NCI-H187 (cell line): ENCODE measurements at regions not wholly inside any gene's neighbourhood (a gene's known extent, or its start where the extent isn't known, plus 50 kb on each side); places are given as distances from the start of the nearest gene placed in this dataset.
"Not testable (repeated sequence)": the region's sequence is repeated elsewhere in the genome, so short reads cannot be mapped to it uniquely, and the experiment has no call there.

Source experiments
- DNase-seq, 2 experiments: peaks; one replicate each; lab custom pipeline; 2025; lab: John Stamatoyannopoulos, UW

- no peak for DNase-seq
Observed at GRCh38 chr2:8432706-8433336, 249.0 kb upstream of the ID2 start.

GRCh38 chr2:8433390-8433789 is 248.5 kb upstream of the ID2 start:
- DNase-seq: no peak

- no peak for DNase-seq
Observed at GRCh38 chr2:8435608-8436007, 246.2 kb upstream of the ID2 start.

DNA sequence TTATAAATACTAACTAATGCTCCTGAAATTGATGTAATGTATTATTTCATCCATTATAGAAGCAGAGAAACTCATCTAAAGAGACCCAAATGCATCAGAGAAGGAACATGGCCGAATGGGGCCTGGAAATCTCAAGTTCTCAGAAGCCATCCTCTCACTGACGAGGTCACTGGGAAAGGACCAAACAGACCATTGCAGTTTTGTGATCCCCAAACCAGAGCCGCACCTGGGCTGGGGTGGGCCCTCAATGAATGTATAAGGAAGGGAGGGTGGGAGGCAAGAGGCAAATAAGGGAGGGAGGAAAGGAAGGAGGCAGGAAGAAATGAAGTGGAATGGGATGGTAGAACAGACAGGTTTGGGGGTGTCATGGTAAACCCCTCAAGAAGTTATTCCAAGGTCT is 245.3 kb upstream of the ID2 start:
- no peak for DNase-seq

- DNase-seq: no peak
Observed at GRCh38 chr2:8437228-8437948, 244.5 kb upstream of the ID2 start.

DNA sequence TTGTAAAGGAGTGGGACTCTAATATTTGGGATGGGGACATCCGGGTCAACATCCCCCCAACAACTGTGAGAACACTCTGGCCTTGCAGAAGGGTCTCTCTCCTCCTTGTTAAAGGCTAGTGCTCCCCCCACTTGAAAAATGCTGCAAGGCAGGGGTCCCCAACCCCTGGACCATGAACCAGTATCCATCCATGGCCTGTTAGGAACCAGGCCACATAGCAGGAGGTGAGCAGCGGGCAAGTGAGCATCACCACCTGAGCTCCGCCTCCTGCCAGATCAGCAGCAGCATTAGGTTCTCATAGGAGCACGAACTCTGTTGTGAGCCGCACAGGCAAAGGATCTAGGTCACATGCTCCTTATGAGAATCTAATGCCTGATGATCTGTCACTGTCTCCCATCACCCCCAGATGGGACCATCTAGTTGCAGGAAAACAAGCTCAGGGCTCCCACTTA is 243.9 kb upstream of the ID2 start:
- DNase-seq: no peak

- no peak for DNase-seq
Observed at GRCh38 chr2:8438476-8438875, 243.4 kb upstream of the ID2 start.

- DNase-seq: no peak
Observed at GRCh38 chr2:8438996-8439395, 242.9 kb upstream of the ID2 start.

DNA sequence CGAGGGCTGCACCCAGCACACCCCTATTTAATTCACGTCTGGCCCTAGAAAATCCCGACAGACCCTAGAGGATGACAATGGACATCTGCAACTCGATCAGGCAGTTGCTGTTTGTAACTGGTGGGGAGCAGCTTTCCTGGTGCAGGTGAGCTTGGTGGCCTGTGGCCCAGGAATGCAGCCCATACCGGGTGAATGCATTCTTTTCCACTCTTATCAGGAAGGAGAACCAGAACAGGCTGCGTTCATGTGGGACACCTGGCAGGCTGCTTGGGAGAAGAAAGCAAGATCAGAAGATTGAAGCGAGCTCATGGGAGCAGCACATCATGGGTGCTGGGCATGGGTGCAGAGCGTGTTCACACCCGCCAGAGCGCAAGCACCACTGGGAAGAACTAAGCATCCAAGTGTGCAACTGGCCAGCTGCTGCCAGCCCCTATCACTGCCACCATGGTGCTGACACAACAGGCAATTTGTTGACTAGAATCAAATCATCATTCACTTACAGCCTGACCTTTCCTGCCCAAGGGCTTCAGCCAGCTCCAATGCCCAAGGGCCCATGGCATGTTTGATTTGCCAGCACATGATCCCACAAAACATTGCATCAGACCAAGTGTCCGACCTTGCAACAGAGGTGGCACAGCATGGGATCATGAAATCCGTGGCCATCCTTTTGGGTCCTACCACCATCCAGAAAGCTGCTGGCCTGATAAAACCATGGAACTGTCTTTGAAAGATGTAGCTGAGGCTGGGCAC is 241.7 kb upstream of the ID2 start:
- DNase-seq: no peak

- DNase-seq: no peak
Observed at GRCh38 chr2:8441371-8441770, 240.5 kb upstream of the ID2 start.

DNA sequence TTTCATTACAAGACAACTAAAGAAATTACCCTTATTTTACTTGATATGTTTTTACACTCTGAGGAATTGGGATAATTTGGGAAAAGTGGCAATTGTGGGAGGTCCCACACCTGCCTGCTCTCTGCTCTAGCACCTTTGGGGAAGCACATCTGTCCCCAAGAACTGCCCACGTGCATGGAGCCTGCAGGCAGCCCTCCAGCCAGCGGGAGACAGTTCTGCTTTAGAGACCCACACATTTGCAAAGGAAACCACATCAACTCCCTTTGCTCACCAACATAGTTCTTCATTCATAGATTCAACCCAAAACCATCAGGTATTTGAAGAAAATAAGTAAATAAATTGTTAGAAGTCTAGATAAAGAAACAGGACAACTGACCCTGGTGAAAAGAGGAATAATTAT is 239.9 kb upstream of the ID2 start:
- DNase-seq: no peak

- DNase-seq: no peak
Observed at GRCh38 chr2:8442833-8443486, 238.9 kb upstream of the ID2 start.

- DNase-seq: no peak
Observed at GRCh38 chr2:8445580-8445979, 236.3 kb upstream of the ID2 start.

DNA sequence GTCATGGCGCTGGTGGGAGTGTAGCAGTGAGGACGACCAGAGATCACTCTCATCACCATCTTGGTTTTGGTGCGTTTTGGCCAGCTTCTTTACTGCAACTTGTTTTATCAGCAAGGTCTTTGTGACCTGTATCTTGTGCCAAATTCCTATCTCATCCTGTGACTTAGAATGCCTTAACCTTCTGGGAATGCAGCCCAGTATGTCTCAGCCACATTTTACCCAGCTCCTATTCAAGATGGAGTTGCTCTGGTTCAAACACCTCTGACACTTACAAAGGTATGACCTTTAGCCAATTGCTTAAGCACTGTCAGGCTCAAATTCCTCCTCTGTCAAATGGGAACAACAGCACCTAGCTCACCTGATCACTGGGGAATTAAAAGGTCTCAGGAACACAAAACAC is 235.1 kb upstream of the ID2 start:
- not testable (repeated sequence) for DNase-seq

DNA sequence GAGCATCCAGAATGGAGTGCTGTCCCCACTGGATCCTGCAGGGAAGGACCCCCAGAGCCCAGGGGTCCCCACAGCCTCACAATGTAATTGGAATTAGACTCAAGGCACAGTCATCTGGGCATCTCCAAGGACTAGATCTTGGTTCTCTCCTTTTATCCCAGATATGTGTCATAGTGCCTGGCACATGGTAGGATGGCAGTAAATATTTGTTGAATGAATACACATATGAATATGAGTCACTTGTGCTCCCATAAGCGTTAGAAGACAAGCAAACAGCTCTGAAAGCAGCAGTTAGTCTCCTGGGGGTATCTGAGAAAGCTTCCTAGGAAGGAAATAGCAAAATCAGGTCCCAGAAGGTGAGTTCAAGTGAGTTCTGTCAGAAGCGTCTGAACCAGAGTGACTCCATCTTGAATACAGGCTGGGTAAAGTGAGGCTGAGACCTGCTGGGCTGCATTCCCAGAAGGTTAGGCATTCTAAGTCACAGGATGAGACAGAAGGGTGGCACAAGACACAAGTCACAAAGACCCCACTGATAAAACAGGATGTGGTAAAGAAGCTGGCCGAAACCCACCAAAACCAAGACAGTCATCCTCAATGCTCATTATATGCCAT is 234.1 kb upstream of the ID2 start:
- no peak for DNase-seq

- no peak for DNase-seq
Observed at GRCh38 chr2:8448824-8449556, 232.9 kb upstream of the ID2 start.

GRCh38 chr2:8451273-8451672 is 230.6 kb upstream of the ID2 start:
- DNase-seq: no peak

DNA sequence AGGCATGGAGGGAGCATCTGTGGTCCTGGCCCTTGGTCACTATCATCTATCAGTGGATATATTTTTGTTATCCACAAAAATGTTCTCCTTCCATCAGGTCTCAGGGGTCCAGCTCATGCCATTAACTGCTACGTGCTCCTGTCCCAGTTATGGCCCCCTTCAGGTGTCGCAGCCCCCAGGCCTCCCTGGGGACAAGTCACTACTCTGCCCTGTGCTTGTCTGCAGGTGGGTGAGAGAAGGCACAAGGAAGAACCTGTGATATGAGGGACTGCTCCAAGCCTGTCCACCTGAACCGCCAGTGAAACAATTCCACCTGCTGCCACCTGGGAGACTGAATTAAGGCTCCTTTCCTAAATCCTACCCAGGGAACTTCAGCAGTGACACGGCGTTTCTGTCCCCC is 229.6 kb upstream of the ID2 start:
- DNase-seq: no peak

DNA sequence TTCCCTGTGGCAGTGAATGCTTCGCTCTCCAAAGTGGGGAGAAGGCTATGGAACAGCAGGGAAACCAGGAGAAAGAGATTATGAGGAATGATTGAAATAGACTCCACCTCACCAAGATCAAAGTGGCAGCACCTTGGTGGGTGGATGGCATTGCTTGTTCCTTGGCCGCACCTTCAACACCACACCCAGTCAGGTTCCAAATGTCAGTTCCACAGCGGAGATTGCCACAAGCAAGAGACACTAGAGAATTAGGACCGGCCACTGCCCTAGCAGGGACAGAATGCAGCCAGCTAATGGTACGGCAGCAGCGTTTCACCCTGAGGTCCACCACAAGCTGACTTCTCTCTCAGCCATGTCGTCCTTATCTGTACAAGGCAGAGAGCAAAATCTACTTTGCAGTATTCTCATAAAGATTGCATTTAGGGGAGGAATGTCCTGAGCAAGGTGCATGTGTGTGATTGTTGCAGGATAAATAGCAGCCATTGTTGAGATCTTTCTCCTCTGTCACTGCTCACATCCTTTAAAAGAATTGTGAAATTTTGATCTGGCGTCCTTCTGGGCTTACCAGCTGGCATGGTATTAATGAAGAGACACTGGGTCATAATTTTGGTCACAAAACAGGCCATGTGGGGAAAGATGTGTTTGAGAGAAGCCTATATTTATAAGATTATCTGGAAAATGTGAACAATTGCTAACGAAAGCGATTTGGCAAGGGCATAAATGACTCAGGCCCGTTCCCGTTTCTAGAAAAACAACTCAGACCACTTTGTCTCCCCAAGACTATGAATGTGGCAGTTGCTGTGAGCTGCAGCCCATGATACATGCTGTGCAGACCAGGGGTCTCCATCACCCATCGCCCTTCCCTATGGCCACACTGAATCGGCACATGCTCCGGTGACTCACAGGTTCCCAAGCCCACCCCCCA is 228.6 kb upstream of the ID2 start:
- no peak for DNase-seq

- no peak for DNase-seq
Observed at GRCh38 chr2:8453904-8454302, 228.0 kb upstream of the ID2 start.
